Fibroblast of lung (primary cell): ENCODE measurements at regions not wholly inside any gene's neighbourhood (a gene's known extent, or its start where the extent isn't known, plus 50 kb on each side); places are given as distances from the start of the nearest gene placed in this dataset.

Experiments
- CTCF ChIP-seq, 2 donors: IDR thresholded peaks in 1 of 2; conservative IDR thresholded peaks in 1 of 2; 1 replicate in 1 of 2; 2 replicates in 1 of 2; pipeline ENCODE4 v1.5.1; 2011 to 2012; ENCODE audit warnings: low read length in 2 of 2, control low read depth in 1 of 2, inconsistent platforms in 1 of 2, low read depth in 1 of 2, mild to moderate bottlenecking in 1 of 2
- EZH2 ChIP-seq: IDR thresholded peaks from 2 replicates; pipeline ENCODE4 v1.5.1; 2012; ENCODE audit warnings: low read length, control low read depth, mild to moderate bottlenecking; ENCODE audit errors: missing control alignments

DNA sequence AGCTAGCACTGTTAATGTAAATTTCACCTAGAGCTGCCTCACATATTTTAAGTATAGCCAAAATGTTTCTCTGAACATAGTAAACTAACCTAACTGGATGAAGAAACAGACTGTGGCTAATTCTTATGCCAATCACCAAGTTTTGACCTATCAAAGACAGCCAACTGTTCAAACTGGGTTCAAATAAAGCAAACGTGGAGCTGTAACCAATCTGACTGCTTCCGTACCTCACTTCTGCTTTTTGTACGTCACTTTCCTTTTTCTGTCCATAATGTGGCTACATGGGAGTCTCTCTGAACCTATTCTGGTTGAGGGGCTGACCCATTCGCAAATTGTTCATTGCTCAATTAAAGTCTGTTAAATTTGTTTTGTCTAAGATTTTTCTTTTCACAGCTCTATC lies 66.3 kb upstream of the ETV1 start:
- no peak for TF ChIP-seq CTCF (conservative IDR thresholded peaks at IDR 0.05 in 1 of 2, IDR thresholded peaks at IDR 0.05 in 1 of 2; ENCODE audit: low read depth in 1 of 2, low read length in 2 of 2)
- no peak for TF ChIP-seq EZH2
